GM23338 (cell line): ENCODE measurements at regions not wholly inside any gene's neighbourhood (a gene's known extent, or its start where the extent isn't known, plus 50 kb on each side); places are given as distances from the start of the nearest gene placed in this dataset.

Source experiments
- ATAC-seq: fragments of 200-7000 bp; cut with Tn5 transposase; 3 replicates; pipeline ENCODE4 v1.9.1; 2020
- DNase-seq: peaks from one replicate; pipeline ENCODE4 v3.0.0-alpha.2; 2015; ENCODE audit warnings: low spot score
- H2AFZ ChIP-seq: fragments of 200-600 bp; sonication (generic); 2 replicates; pipeline ENCODE4 v1.8.0; 2016; ENCODE audit warnings: antibody characterized with exemption, mild to moderate bottlenecking, moderate library complexity
- H3F3A ChIP-seq: fragments of 200-600 bp; sonication (generic); replicated peaks from 2 replicates; pipeline ENCODE4 v1.8.0; 2017; ENCODE audit warnings: antibody characterized with exemption, mixed run types, low read depth
- H3K27ac ChIP-seq: fragments of 200-600 bp; sonication (generic); 2 replicates; pipeline ENCODE4 v1.6.1; 2016; ENCODE audit warnings: low read depth
- H3K27me3 ChIP-seq: fragments of 200-600 bp; sonication (generic); 2 replicates; pipeline ENCODE4 v1.8.0; 2016; ENCODE audit warnings: mild to moderate bottlenecking, mixed run types, moderate library complexity; ENCODE audit not compliant: insufficient read depth
- H3K36me3 ChIP-seq: fragments of 200-600 bp; sonication (generic); 2 replicates; pipeline ENCODE4 v1.8.0; 2016; ENCODE audit warnings: mild to moderate bottlenecking; ENCODE audit not compliant: insufficient read depth
- H3K4me1 ChIP-seq: fragments of 200-600 bp; sonication (generic); 2 replicates; pipeline ENCODE4 v1.8.0; 2016; ENCODE audit warnings: mild to moderate bottlenecking, moderate library complexity; ENCODE audit not compliant: insufficient read depth
- H3K4me2 ChIP-seq: fragments of 200-600 bp; sonication (generic); 2 replicates; pipeline ENCODE4 v1.7.1; 2017; ENCODE audit warnings: mixed run types
- H3K4me3 ChIP-seq: fragments of 200-600 bp; sonication (generic); 2 replicates; pipeline ENCODE4 v1.6.1; 2016; ENCODE audit warnings: mixed run types
- H3K79me2 ChIP-seq: fragments of 200-600 bp; sonication (generic); replicated peaks from 2 replicates; pipeline ENCODE4 v1.8.0; 2017; ENCODE audit warnings: mild to moderate bottlenecking; ENCODE audit not compliant: insufficient read depth
- H3K9me2 ChIP-seq: fragments of 200-600 bp; sonication (generic); 2 replicates; pipeline ENCODE4 v1.8.0; 2017; ENCODE audit not compliant: insufficient read depth
- H4K20me1 ChIP-seq: fragments of 200-600 bp; sonication (generic); replicated peaks from 2 replicates; pipeline ENCODE4 v1.8.0; 2017; ENCODE audit warnings: mild to moderate bottlenecking; ENCODE audit not compliant: insufficient read depth
- H3K27ac Mint-ChIP-seq: 2 replicates; pipeline ENCODE4 v1.8.0; 2020; ENCODE audit warnings: inconsistent platforms, mild to moderate bottlenecking, moderate library complexity, mixed read lengths
- H3K27me3 Mint-ChIP-seq: 3 replicates; pipeline ENCODE4 v1.8.0; 2022; ENCODE audit warnings: low read depth, mild to moderate bottlenecking, moderate library complexity, mixed read lengths, inconsistent platforms; ENCODE audit not compliant: insufficient read depth, poor library complexity
- H3K36me3 Mint-ChIP-seq: 3 replicates; pipeline ENCODE4 v1.8.0; 2021; ENCODE audit warnings: low read depth, mild to moderate bottlenecking, inconsistent platforms, moderate library complexity, mixed read lengths
- H3K4me1 Mint-ChIP-seq: 3 replicates; pipeline ENCODE4 v1.8.0; 2020; ENCODE audit warnings: mild to moderate bottlenecking, inconsistent platforms, mixed read lengths
- H3K4me3 Mint-ChIP-seq: 3 replicates; pipeline ENCODE4 v1.8.0; 2021; ENCODE audit warnings: moderate library complexity, mild to moderate bottlenecking, inconsistent platforms, mixed read lengths
- H3K9me3 Mint-ChIP-seq: 3 replicates; pipeline ENCODE4 v1.8.0; 2020; ENCODE audit warnings: moderate library complexity, mild to moderate bottlenecking, inconsistent platforms, mixed read lengths
- CREB1 ChIP-seq: fragments of 250-450 bp; sonication (Bioruptor Pico); IDR thresholded peaks from 2 replicates; pipeline ENCODE4 v1.5.0; 2020; ENCODE audit warnings: low read depth, mild to moderate bottlenecking, moderate library complexity
- EZH2 ChIP-seq: fragments of 200-600 bp; sonication (generic); IDR thresholded peaks from one replicate; pipeline ENCODE4 v1.8.0; 2017; ENCODE audit warnings: antibody characterized with exemption, mild to moderate bottlenecking, low read depth; ENCODE audit not compliant: unreplicated experiment
- EZH2phosphoT487 ChIP-seq: fragments of 200-600 bp; sonication (generic); IDR thresholded peaks from one replicate; pipeline ENCODE4 v1.8.1; 2018; ENCODE audit warnings: antibody characterized with exemption; ENCODE audit not compliant: unreplicated experiment
- JUNB ChIP-seq: IDR thresholded peaks from one replicate; pipeline ENCODE4 v1.6.1; 2016; ENCODE audit warnings: antibody characterized with exemption; ENCODE audit not compliant: unreplicated experiment
- NANOG ChIP-seq: IDR thresholded peaks from 2 replicates; pipeline ENCODE4 v1.6.1; 2016; ENCODE audit warnings: antibody characterized with exemption, borderline replicate concordance
- POLR2AphosphoS5 ChIP-seq: IDR thresholded peaks from 2 replicates; pipeline ENCODE4 v1.6.1; 2016; ENCODE audit warnings: antibody characterized with exemption, low read depth
- STAT1 ChIP-seq: IDR thresholded peaks from one replicate; pipeline ENCODE4 v1.6.1; 2016; ENCODE audit warnings: antibody characterized with exemption; ENCODE audit not compliant: unreplicated experiment
- ZNF114 ChIP-seq: fragments of 250-450 bp; sonication (Bioruptor Pico); IDR thresholded peaks from 2 replicates; pipeline ENCODE4 v1.5.0; 2020; ENCODE audit warnings: mild to moderate bottlenecking, moderate library complexity
- TF ChIP-seq, protein P1 (sequence below): fragments of 250-450 bp; sonication (Bioruptor Pico); IDR thresholded peaks from 2 replicates; pipeline ENCODE4 v1.5.0; 2020; ENCODE audit warnings: mild to moderate bottlenecking, moderate library complexity
- TF ChIP-seq, protein P2 (sequence below): IDR thresholded peaks from 2 replicates; pipeline ENCODE4 v1.6.1; 2016; ENCODE audit warnings: antibody characterized with exemption
- TF ChIP-seq, protein P3 (sequence below), 2 experiments: fragments of 200-600 bp in 1 of 2; sonication (generic) in 1 of 2; conservative IDR thresholded peaks; 2 replicates each; pipeline versions ENCODE4 v1.5.1 to v1.6.1; 2016 to 2017; ENCODE audit warnings: antibody characterized with exemption in 2 of 2, low read depth in 2 of 2, mild to moderate bottlenecking in 2 of 2, moderate library complexity in 1 of 2

DNA sequence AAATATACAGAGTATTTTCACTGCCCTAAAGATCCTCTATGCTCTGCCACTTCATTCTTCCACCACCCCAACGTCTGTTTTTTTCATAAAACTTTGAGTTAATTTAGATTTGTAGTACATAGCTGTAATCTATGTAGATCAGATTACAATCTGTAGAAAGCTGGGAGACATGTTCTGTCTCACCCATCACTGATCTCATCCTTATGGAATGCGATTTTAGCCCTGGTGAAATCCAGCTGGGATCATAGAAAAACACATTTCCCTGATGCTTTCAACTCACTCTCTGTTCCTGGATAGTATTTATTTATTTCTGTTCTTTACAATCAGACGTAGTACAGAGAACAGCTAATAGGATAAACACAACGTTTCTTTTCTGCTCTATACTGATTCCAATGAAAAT lies 521.0 kb downstream of the KIF20B start:
- Histone ChIP-seq H3K79me2 (no peaks in the 10 kb centered on the region), H3K9me2 (peaks cover 10% of the 10 kb centered on the region), H3K27me3 (no peaks in the 10 kb centered on the region), H3F3A (no peaks in the 10 kb centered on the region), H3K27ac (no peak overlapping the region), H3K4me3 (no peak overlapping the region), H3K4me1 (no peaks in the 10 kb centered on the region), H2AFZ (no peak overlapping the region), H4K20me1 (no peaks in the 10 kb centered on the region), H3K36me3 (no peaks in the 10 kb centered on the region), H3K4me2 (no peak overlapping the region)
- Mint-ChIP-seq H3K9me3 (no peaks in the 10 kb centered on the region), H3K4me1 (no peaks in the 10 kb centered on the region), H3K27me3 (peaks cover 3% of the 10 kb centered on the region), H3K36me3 (no peaks in the 10 kb centered on the region), H3K4me3 (no peak overlapping the region), H3K27ac (no peak overlapping the region)
- ATAC-seq, result no peak
- DNase-seq, result peak; percentile 7
- TF ChIP-seq, protein P1, sequence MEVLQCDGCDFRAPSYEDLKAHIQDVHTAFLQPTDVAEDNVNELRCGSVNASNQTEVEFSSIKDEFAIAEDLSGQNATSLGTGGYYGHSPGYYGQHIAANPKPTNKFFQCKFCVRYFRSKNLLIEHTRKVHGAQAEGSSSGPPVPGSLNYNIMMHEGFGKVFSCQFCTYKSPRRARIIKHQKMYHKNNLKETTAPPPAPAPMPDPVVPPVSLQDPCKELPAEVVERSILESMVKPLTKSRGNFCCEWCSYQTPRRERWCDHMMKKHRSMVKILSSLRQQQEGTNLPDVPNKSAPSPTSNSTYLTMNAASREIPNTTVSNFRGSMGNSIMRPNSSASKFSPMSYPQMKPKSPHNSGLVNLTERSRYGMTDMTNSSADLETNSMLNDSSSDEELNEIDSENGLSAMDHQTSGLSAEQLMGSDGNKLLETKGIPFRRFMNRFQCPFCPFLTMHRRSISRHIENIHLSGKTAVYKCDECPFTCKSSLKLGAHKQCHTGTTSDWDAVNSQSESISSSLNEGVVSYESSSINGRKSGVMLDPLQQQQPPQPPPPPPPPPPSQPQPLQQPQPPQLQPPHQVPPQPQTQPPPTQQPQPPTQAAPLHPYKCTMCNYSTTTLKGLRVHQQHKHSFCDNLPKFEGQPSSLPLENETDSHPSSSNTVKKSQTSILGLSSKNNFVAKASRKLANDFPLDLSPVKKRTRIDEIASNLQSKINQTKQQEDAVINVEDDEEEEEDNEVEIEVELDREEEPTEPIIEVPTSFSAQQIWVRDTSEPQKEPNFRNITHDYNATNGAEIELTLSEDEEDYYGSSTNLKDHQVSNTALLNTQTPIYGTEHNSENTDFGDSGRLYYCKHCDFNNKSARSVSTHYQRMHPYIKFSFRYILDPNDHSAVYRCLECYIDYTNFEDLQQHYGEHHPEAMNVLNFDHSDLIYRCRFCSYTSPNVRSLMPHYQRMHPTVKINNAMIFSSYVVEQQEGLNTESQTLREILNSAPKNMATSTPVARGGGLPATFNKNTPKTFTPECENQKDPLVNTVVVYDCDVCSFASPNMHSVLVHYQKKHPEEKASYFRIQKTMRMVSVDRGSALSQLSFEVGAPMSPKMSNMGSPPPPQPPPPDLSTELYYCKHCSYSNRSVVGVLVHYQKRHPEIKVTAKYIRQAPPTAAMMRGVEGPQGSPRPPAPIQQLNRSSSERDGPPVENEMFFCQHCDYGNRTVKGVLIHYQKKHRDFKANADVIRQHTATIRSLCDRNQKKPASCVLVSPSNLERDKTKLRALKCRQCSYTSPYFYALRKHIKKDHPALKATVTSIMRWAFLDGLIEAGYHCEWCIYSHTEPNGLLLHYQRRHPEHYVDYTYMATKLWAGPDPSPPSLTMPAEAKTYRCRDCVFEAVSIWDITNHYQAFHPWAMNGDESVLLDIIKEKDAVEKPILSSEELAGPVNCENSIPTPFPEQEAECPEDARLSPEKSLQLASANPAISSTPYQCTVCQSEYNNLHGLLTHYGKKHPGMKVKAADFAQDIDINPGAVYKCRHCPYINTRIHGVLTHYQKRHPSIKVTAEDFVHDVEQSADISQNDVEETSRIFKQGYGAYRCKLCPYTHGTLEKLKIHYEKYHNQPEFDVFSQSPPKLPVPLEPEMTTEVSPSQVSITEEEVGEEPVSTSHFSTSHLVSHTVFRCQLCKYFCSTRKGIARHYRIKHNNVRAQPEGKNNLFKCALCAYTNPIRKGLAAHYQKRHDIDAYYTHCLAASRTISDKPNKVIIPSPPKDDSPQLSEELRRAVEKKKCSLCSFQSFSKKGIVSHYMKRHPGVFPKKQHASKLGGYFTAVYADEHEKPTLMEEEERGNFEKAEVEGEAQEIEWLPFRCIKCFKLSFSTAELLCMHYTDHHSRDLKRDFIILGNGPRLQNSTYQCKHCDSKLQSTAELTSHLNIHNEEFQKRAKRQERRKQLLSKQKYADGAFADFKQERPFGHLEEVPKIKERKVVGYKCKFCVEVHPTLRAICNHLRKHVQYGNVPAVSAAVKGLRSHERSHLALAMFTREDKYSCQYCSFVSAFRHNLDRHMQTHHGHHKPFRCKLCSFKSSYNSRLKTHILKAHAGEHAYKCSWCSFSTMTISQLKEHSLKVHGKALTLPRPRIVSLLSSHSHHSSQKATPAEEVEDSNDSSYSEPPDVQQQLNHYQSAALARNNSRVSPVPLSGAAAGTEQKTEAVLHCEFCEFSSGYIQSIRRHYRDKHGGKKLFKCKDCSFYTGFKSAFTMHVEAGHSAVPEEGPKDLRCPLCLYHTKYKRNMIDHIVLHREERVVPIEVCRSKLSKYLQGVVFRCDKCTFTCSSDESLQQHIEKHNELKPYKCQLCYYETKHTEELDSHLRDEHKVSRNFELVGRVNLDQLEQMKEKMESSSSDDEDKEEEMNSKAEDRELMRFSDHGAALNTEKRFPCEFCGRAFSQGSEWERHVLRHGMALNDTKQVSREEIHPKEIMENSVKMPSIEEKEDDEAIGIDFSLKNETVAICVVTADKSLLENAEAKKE (CRISPR knock-in tag), result no peak
- no peak for TF ChIP-seq POLR2AphosphoS5
- TF ChIP-seq, protein P2, sequence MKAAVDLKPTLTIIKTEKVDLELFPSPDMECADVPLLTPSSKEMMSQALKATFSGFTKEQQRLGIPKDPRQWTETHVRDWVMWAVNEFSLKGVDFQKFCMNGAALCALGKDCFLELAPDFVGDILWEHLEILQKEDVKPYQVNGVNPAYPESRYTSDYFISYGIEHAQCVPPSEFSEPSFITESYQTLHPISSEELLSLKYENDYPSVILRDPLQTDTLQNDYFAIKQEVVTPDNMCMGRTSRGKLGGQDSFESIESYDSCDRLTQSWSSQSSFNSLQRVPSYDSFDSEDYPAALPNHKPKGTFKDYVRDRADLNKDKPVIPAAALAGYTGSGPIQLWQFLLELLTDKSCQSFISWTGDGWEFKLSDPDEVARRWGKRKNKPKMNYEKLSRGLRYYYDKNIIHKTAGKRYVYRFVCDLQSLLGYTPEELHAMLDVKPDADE, result no peak
- TF ChIP-seq EZH2, result no peak
- no peak for TF ChIP-seq EZH2phosphoT487
- TF ChIP-seq ZNF114 (CRISPR knock-in tag), result no peak
- no peak for TF ChIP-seq JUNB
- no peak for TF ChIP-seq CREB1 (CRISPR knock-in tag)
- no peak for TF ChIP-seq STAT1
- TF ChIP-seq, protein P3, sequence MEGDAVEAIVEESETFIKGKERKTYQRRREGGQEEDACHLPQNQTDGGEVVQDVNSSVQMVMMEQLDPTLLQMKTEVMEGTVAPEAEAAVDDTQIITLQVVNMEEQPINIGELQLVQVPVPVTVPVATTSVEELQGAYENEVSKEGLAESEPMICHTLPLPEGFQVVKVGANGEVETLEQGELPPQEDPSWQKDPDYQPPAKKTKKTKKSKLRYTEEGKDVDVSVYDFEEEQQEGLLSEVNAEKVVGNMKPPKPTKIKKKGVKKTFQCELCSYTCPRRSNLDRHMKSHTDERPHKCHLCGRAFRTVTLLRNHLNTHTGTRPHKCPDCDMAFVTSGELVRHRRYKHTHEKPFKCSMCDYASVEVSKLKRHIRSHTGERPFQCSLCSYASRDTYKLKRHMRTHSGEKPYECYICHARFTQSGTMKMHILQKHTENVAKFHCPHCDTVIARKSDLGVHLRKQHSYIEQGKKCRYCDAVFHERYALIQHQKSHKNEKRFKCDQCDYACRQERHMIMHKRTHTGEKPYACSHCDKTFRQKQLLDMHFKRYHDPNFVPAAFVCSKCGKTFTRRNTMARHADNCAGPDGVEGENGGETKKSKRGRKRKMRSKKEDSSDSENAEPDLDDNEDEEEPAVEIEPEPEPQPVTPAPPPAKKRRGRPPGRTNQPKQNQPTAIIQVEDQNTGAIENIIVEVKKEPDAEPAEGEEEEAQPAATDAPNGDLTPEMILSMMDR (conservative IDR thresholded peaks at IDR 0.05; ENCODE audit: low read depth in 2 of 2), result no peak
- TF ChIP-seq NANOG, result no peak
